Activated T-cell treated with anti-CD3 and anti-CD28 coated beads, Interleukin-2, amount 50 U/mL, for 4 hours (primary cell): ENCODE measurements at regions not wholly inside any gene's neighbourhood (a gene's known extent, or its start where the extent isn't known, plus 50 kb on each side); places are given as distances from the start of the nearest gene placed in this dataset.

Experiments
- ATAC-seq, 2 donors: fragments of 200-7000 bp; cut with Tn5 transposase; one replicate each; pipeline ENCODE4 v1.10.0; 2021
- DNase-seq: peaks from one replicate; pipeline ENCODE4 v3.0.0-alpha.2; 2020
- H3K27me3 Mint-ChIP-seq: one replicate; pipeline ENCODE4 v1.8.0; 2021; ENCODE audit warnings: low read depth, mixed read lengths
- H3K36me3 Mint-ChIP-seq: one replicate; pipeline ENCODE4 v1.8.0; 2022; ENCODE audit warnings: mixed read lengths; ENCODE audit not compliant: insufficient read depth
- H3K4me1 Mint-ChIP-seq: one replicate; pipeline ENCODE4 v1.8.0; 2021; ENCODE audit warnings: low read depth, mixed read lengths
- H3K4me3 Mint-ChIP-seq: one replicate; pipeline ENCODE4 v1.8.0; 2021; ENCODE audit warnings: mild to moderate bottlenecking, moderate library complexity, mixed read lengths
- H3K9me3 Mint-ChIP-seq: one replicate; pipeline ENCODE4 v1.8.0; 2021; ENCODE audit warnings: mixed read lengths

DNA sequence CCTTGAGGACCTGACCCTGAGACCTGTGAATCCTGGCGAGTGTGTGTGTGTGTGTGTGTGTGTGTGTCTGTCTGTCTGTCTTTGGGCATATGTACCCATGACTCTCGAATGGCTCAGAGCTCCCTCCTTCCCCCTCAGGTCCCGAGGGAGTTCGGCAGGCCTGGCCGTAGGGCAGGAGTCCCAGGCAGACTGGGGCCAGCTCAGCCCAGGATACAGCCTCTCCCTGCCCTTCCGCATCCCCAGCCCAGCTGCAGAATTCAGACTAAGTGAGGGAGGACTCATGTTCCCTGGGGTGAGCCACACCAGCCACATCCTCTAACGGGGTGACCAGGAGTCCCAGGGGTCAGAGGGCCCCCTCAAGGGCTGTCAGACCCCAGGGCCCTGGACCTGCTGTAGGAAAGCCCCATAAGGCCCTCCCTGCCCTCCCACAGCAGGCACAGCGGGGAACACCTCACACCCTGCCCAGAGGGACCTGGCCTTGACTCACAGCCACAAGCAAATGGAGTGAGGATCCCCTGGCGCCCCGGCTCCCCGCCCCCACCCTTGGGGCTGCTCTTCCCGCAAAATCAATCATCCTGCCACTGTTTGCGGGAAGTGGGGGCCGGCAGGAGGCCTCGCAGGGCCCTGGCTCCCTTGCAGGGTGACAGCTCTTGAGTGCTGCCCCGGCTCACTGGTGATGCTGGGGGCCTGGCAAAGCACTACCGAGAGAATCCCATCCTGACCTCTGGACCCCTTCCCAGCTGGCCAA, 101.7 kb upstream of the CASZ1 start:
- no peaks in the 10 kb centered on the region for H3K4me1 Mint-ChIP-seq
- H3K4me3 Mint-ChIP-seq, result no peak overlapping the region
- peaks cover 6% of the 10 kb centered on the region for H3K27me3 Mint-ChIP-seq
- H3K36me3 Mint-ChIP-seq, result no peaks in the 10 kb centered on the region
- DNase-seq (no peak), ATAC-seq (no peak)
- H3K9me3 Mint-ChIP-seq, result no peaks in the 10 kb centered on the region

DNA sequence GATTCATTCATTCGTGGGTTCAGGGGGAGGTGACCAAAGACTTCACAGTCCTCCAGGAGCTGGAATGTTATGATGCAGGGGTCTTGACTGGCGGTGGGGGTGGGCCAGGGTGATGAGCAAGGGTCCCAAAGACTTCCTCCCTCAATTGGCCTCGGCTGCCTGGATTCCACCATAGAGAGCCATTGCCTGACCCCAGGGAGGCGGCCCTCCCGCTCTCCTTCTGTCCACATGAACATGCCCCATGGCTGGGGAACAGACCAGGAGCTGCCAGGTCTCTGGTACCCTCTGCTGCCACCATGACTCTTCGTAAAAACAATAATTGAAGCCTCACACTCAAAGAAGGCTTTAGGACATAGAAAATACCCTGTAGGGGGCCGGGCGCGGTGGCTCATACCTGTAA, 102.5 kb upstream of the CASZ1 start:
- DNase-seq (no peak), ATAC-seq (no peak)
- H3K4me1 Mint-ChIP-seq, result peaks cover 4% of the 10 kb centered on the region
- no peak overlapping the region for H3K4me3 Mint-ChIP-seq
- no peaks in the 10 kb centered on the region for H3K9me3 Mint-ChIP-seq
- no peaks in the 10 kb centered on the region for H3K36me3 Mint-ChIP-seq
- H3K27me3 Mint-ChIP-seq, result peaks cover 5% of the 10 kb centered on the region

DNA sequence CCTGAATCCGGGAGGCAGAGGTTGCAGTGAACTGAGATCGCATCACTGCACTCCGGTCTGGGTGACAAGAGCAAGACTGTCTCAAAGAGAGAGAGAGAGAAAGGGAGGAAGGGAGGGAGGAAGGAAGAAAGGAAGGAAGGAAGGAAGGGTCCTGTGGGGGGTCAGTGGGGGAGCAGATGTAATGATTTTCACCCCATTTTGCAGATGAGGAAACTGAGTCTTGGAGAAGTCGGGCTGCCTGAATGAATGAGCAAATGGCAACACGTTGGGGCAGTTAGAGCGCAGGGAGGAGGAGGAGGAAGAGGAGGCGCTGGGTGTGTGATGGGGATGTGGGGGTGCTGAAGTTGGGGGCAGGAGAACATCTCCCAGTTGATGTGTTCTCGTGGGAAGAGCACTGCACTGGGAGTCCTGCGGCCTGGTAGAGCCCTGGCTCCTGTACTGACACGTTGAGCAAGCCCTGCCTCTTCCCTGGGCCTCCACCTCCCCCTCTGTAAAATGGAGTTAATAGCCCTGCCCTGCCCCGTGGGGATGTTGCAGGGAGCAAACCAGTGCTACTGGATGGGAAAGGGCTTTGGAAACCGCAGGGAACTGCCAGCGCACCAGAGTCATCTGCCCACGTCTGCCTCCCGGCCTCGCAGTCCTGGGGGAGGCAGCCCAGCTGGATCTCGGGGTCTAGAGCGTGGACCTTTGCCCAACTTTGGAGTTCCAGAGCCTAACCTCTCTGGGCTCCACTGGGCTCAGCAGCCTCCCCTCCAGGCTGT, 103.2 kb upstream of the CASZ1 start:
- DNase-seq (no peak), ATAC-seq (no peak)
- peaks cover 4% of the 10 kb centered on the region for H3K27me3 Mint-ChIP-seq
- H3K4me3 Mint-ChIP-seq, result no peak overlapping the region
- peaks cover 12% of the 10 kb centered on the region for H3K4me1 Mint-ChIP-seq
- no peaks in the 10 kb centered on the region for H3K9me3 Mint-ChIP-seq
- H3K36me3 Mint-ChIP-seq, result no peaks in the 10 kb centered on the region

GRCh38 chr1:10900251-10900651, 103.8 kb upstream of the CASZ1 start:
- no peaks in the 10 kb centered on the region for H3K36me3 Mint-ChIP-seq
- H3K4me3 Mint-ChIP-seq, result no peak overlapping the region
- peaks cover 4% of the 10 kb centered on the region for H3K27me3 Mint-ChIP-seq
- no peaks in the 10 kb centered on the region for H3K9me3 Mint-ChIP-seq
- no peak for ATAC-seq
- no peak for DNase-seq
- peaks cover 16% of the 10 kb centered on the region for H3K4me1 Mint-ChIP-seq

- Mint-ChIP-seq H3K4me3 (no peak overlapping the region), H3K36me3 (no peaks in the 10 kb centered on the region), H3K27me3 (peaks cover 4% of the 10 kb centered on the region), H3K4me1 (peaks cover 21% of the 10 kb centered on the region), H3K9me3 (no peaks in the 10 kb centered on the region)
- no peak for DNase-seq
- no peak for ATAC-seq
Observed at GRCh38 chr1:10900691-10901090, 104.2 kb upstream of the CASZ1 start.

DNA sequence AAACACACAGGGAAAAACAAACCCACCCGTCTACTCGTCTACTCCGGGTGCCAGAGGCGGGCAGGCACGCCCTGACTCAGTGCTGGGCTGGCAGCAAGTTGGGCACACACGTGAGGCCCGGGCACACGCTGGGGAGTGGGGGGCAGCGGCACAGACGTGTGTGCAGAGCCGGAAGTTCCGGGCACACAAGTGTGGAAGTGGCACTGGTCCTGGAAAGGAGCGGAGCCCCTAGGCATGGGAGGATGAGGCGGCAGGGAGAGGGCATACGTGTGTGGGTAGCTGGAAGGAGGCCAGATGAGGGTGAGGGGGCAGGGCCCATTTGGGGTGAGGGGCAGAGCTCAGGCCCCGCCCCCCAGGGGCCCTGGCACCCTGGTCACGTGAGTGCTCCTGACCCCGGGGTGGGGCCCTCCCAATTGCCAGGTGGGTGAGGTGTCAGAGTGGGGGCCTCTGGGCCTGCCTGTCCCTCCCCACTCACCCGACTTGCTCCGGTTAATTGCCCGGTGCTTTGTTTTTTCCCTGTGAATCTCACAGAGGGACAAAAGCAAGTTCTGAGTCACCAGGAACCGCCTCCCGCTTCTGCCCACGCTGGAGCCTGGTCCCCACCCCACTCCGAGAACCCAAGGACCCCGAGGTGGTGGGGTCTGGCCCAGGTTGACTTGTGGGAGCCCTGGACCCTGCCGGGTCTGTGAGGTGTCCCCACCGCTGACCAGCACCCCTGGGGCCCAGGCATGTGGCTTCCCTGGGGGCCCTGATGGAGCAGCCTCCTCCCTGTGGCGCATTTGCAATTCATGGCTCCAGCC, 104.8 kb upstream of the CASZ1 start:
- peaks cover 4% of the 10 kb centered on the region for H3K27me3 Mint-ChIP-seq
- no peaks in the 10 kb centered on the region for H3K9me3 Mint-ChIP-seq
- H3K4me1 Mint-ChIP-seq, result peaks cover 22% of the 10 kb centered on the region
- DNase-seq (no peak), ATAC-seq (no peak)
- no peak overlapping the region for H3K4me3 Mint-ChIP-seq
- H3K36me3 Mint-ChIP-seq, result no peaks in the 10 kb centered on the region

DNA sequence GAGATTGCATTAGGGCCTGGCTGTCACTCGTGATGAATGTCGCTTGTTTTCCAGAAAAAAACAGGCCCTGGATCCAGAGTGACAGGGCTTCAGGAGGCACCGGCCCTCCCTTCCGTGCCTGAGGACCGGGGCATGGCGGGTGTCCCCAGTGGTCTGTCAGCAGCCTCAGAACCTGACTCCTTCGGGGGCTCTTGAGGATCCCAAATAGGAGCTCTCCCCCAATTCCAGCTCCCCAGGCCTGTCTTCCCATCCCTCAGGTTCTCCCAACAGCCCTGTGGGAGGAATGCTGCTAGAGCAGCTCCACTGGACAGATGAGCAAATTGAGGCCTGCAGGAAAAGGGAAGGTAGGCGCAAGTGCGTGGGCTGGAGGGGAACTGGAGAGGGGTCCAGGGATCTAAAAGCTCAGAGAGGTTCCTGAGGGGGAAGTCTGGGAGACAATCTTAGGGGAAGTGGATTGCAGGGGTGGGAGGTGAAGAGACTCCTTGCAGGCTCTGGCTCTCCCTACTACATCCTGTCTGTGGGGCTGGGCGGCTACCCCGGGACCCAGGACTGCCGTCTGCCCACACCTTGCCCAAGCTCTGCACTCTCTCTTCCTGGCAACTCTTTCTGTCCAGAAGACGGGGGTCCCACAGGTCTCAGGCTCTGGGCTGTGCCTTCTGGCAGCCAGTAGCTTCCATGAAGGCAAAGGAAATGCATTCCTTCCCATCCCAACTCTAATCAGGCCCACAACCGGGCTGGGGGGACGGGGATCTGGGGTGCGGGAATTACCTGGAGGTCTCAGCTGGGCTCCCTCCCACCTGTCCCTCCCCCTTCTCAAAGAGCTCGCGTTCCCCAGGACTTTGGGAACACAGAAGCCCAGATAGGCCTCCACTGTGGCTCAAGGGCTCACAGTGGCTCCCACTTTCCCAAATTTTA, 105.7 kb upstream of the CASZ1 start:
- H3K9me3 Mint-ChIP-seq, result no peaks in the 10 kb centered on the region
- no peaks in the 10 kb centered on the region for H3K36me3 Mint-ChIP-seq
- H3K27me3 Mint-ChIP-seq, result peaks cover 4% of the 10 kb centered on the region
- peaks cover 26% of the 10 kb centered on the region for H3K4me1 Mint-ChIP-seq
- no peak for DNase-seq
- no peak for ATAC-seq
- H3K4me3 Mint-ChIP-seq, result no peak overlapping the region

DNA sequence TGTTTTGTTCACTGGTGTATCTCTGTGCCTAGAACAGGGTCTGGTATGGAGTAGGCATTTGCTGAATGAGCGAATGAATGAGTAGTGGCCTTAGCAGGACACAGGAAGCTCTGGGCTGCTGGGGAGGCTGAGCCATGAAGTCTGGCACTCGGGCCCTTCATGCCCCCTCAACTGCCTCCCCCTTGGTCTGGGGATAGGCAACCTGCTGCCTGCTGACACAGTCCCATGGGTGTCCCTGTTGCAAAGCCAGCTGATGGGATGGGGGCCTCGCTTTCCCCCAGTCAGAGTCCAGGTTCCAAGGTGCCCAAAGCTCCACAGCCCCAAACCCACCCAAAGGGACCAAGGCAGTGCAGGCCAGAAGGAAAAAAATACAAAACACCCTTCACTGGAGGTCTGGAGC, 107.0 kb upstream of the CASZ1 start:
- Mint-ChIP-seq H3K4me1 (peaks cover 27% of the 10 kb centered on the region), H3K4me3 (no peak overlapping the region), H3K27me3 (peaks cover 4% of the 10 kb centered on the region), H3K36me3 (no peaks in the 10 kb centered on the region), H3K9me3 (no peaks in the 10 kb centered on the region)
- DNase-seq, result no peak
- no peak for ATAC-seq

- Mint-ChIP-seq H3K27me3 (peaks cover 4% of the 10 kb centered on the region), H3K9me3 (no peaks in the 10 kb centered on the region), H3K4me1 (peaks cover 27% of the 10 kb centered on the region), H3K36me3 (no peaks in the 10 kb centered on the region), H3K4me3 (no peak overlapping the region)
- DNase-seq, result no peak
- peak; percentile 65 to 69 for ATAC-seq
Observed at GRCh38 chr1:10903821-10904220, 107.4 kb upstream of the CASZ1 start.

DNA sequence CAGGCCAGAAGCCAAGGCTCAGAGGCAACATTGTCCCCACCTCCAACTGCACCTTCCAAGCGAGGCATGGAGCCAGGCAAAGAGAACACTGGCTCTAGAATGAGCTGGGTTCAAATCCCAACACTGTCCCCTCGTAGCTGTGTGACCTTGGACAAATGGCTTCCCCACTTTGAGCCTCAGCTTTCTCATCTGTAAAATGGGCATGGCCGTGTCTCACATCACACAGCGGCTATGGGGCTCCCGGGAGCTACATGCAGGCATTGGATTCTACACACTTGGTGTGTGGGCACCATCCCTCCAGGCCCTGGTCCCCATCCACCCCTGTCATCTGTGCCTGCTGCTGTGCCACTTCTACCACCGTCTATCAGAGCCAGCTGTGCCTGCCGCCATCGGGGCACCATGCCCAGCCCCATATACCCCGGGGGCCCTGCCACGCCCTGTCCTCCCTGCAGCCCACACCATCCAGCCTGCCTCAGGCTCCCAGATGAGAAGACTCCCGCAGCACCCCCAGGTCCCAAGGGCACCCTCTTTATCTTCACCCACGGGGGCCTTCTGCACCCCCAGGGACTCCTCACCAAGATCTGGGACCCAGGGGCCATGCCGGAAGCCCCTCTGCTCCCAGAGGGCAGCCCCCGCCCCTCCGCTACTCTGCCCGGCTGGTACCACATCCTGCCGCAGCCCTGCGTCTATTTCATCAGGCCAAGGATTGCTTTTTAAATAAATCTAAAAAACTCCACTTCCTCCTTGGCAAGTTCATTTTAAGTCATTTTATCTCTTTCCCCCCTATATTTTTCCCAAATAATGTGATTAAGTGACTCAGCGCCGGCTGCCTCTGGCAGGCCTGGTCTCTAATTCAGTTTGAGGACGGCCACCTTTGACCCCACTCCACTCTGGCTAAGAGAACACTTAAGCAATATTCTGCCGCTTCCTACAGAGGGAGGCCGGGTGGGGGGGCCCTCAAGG, 107.8 kb upstream of the TARDBP start:
- peaks cover 27% of the 10 kb centered on the region for H3K4me1 Mint-ChIP-seq
- H3K36me3 Mint-ChIP-seq, result no peaks in the 10 kb centered on the region
- no peak for DNase-seq
- ATAC-seq, result peak; percentile 13 to 21
- no peaks in the 10 kb centered on the region for H3K9me3 Mint-ChIP-seq
- peak overlapping the region; percentile 35 for H3K4me3 Mint-ChIP-seq
- H3K27me3 Mint-ChIP-seq, result peaks cover 2% of the 10 kb centered on the region

GRCh38 chr1:10905841-10906655, 106.4 kb upstream of the TARDBP start:
- DNase-seq, result no peak
- no peaks in the 10 kb centered on the region for H3K36me3 Mint-ChIP-seq
- no peak overlapping the region for H3K4me3 Mint-ChIP-seq
- peaks cover 2% of the 10 kb centered on the region for H3K27me3 Mint-ChIP-seq
- peaks cover 27% of the 10 kb centered on the region for H3K4me1 Mint-ChIP-seq
- H3K9me3 Mint-ChIP-seq, result no peaks in the 10 kb centered on the region
- ATAC-seq, result no peak

DNA sequence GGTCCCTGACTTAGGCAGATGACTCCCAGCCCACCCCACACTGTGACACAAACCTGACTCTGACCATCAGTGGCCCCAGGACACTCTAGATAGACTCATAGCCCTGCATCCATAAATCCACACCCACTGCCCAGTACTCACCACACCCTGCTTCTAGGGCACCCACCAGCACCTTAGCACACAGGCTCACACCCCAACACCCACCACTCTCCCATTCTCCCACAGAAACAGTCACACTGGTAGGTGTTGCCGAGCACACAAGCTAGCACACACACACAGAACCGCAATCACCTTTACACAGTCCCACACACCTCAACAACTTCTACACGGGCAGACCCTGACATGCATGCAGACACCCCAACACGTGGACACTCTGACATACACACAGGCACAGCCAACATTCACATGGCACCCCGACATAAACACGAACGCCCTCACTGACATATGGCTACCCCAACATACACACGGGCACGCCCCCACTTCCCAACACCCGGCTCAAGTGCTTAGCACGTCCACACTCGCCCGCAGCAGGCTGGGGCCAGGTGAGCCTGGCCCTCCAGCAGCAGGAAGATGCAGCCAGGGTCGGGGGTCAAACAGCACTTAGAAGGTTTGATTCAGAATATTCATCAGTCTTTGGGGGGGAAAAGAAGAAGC, 105.5 kb upstream of the TARDBP start:
- H3K4me3 Mint-ChIP-seq, result no peak overlapping the region
- no peaks in the 10 kb centered on the region for H3K9me3 Mint-ChIP-seq
- ATAC-seq, result no peak
- no peak for DNase-seq
- no peaks in the 10 kb centered on the region for H3K36me3 Mint-ChIP-seq
- peaks cover 2% of the 10 kb centered on the region for H3K27me3 Mint-ChIP-seq
- H3K4me1 Mint-ChIP-seq, result peaks cover 27% of the 10 kb centered on the region
